GM23248 (cell line): ENCODE measurements at regions not wholly inside any gene's neighbourhood (a gene's known extent, or its start where the extent isn't known, plus 50 kb on each side); places are given as distances from the start of the nearest gene placed in this dataset.

Experiments
- EZH2 ChIP-seq: fragments of 200-600 bp; sonication (generic); IDR thresholded peaks from 2 replicates; pipeline ENCODE4 v1.6.1; 2018; ENCODE audit warnings: antibody characterized with exemption, mild to moderate bottlenecking; ENCODE audit not compliant: insufficient read depth, poor library complexity, severe bottlenecking
- EZH2phosphoT487 ChIP-seq: fragments of 200-600 bp; sonication (generic); IDR thresholded peaks from 2 replicates; pipeline ENCODE4 v1.6.1; 2018; ENCODE audit warnings: antibody characterized with exemption, moderate library complexity, mild to moderate bottlenecking, low read depth; ENCODE audit not compliant: insufficient read depth

DNA sequence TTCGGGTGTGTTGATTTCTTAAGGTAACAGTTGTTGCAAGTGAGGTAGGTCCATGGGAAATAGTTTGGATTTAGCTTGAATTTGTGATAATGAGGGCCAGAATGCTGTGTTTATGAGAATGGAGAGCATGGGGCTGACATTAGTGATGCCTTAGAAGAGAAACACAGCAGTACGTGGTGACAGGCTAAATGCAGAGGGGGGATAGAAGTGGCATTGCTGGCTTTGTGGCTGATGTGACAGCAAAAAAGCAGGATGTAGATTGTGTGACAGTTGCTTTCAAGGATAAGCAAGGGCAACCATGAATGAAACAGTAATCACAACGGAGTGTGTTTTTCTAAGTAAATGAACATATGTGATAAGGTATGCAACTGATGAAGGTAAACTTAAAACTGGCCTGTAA is 103.4 kb upstream of the SGCD start:
- no peak for TF ChIP-seq EZH2
- TF ChIP-seq EZH2phosphoT487: no peak
